ENCODE measurements at regions not wholly inside any gene's neighbourhood (a gene's known extent, or its start where the extent isn't known, plus 50 kb on each side); places are given as distances from the start of the nearest gene placed in this dataset.

- no peak for TF ChIP-seq CTCF (IDR thresholded peaks at IDR 0.05)
- no peak for TF ChIP-seq POLR2A (IDR thresholded peaks at IDR 0.05)
Observed at GRCh38 chr2:209316141-209316540, 107.7 kb upstream of the MAP2 start.

DNA sequence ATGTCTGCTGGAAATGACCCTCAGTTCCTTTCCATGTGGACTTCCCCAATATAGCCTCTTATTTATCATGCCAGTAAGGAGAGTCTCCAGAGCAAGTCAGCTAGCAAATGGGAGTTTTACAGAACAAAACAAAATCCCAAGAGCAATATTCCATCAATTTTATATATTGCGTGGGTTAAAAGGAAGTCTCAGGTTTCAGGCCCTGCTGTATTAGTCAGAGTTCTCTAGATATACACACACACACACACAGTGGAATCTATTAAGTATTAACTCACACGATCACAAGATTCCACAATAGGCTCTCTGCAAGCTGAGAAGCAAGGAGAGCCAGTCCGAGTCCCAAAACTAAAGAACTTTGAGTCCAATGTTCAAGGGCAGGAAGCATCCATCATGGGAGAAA, 102.8 kb upstream of the MAP2 start:
- Histone ChIP-seq H3K4me1 (no peaks in the 10 kb centered on the region), H3K27me3 (no peaks in the 10 kb centered on the region), H3K36me3 (no peaks in the 10 kb centered on the region), H3K4me3 (no peak overlapping the region), H3K27ac (no peak overlapping the region), H3K9me3 (no peaks in the 10 kb centered on the region)
- TF ChIP-seq CTCF (IDR thresholded peaks at IDR 0.05) (no peak), POLR2A (IDR thresholded peaks at IDR 0.05) (no peak)
- no peak for DNase-seq

More at GRCh38 chr2:209316141-209316540, 107.7 kb upstream of the MAP2 start:
- Histone ChIP-seq H3K36me3 (no peaks in the 10 kb centered on the region), H3K27ac (no peak overlapping the region), H3K27me3 (no peaks in the 10 kb centered on the region), H3K4me1 (no peaks in the 10 kb centered on the region), H3K9me3 (no peaks in the 10 kb centered on the region), H3K4me3 (no peak overlapping the region)
- no peak for DNase-seq

GRCh38 chr2:209321581-209321980, 102.3 kb upstream of the MAP2 start:
- H3K4me1 ChIP-seq, result no peaks in the 10 kb centered on the region
- TF ChIP-seq CTCF (IDR thresholded peaks at IDR 0.05) (no peak), POLR2A (IDR thresholded peaks at IDR 0.05) (no peak)
- H3K27me3 ChIP-seq, result no peaks in the 10 kb centered on the region
- no peak for DNase-seq
- no peak overlapping the region for H3K4me3 ChIP-seq
- H3K9me3 ChIP-seq, result no peaks in the 10 kb centered on the region
- H3K36me3 ChIP-seq, result no peaks in the 10 kb centered on the region
- no peak overlapping the region for H3K27ac ChIP-seq

- H3K4me1 ChIP-seq, result no peaks in the 10 kb centered on the region
- no peaks in the 10 kb centered on the region for H3K36me3 ChIP-seq
- no peaks in the 10 kb centered on the region for H3K27me3 ChIP-seq
- no peak for DNase-seq
- no peak for TF ChIP-seq CTCF (IDR thresholded peaks at IDR 0.05)
- TF ChIP-seq POLR2A (IDR thresholded peaks at IDR 0.05), result no peak
- H3K9me3 ChIP-seq, result no peaks in the 10 kb centered on the region
- H3K27ac ChIP-seq, result no peak overlapping the region
- H3K4me3 ChIP-seq, result no peak overlapping the region
Observed at GRCh38 chr2:209322041-209322440, 101.8 kb upstream of the MAP2 start.

DNA sequence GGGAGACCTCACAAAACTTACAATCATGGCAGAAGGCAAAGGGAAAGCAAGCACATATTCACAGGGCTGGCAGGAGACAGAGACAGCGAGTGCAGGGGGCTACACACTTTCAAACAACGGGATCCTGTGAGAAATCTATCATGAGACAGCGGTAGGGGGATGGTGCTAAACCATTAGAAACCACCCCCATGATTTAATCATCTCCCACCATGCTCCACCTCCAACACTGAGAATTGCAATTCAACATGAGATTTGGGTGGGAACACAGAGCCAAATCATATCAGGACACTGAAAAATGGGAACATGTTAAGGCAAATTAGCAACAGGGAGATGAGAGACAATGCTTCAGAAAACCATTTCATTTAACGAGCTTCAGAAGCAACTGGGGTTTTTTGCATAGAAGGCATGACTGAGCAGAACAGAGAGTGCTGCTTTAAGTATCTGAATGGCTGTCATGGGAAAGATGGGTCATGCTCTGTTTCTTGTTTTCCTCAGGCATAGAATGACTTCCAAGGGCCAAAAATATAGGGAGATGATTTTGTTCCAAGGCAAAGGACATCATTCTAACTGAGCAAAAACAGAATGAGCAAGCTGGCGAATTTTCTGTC, 100.8 kb upstream of the MAP2 start:
- TF ChIP-seq POLR2A (IDR thresholded peaks at IDR 0.05), result no peak
- TF ChIP-seq CTCF (IDR thresholded peaks at IDR 0.05), result no peak
- H3K9me3 ChIP-seq, result no peaks in the 10 kb centered on the region
- no peak overlapping the region for H3K27ac ChIP-seq
- H3K4me3 ChIP-seq, result no peak overlapping the region
- H3K27me3 ChIP-seq, result no peaks in the 10 kb centered on the region
- no peaks in the 10 kb centered on the region for H3K36me3 ChIP-seq
- DNase-seq, result no peak
- H3K4me1 ChIP-seq, result no peaks in the 10 kb centered on the region

DNA sequence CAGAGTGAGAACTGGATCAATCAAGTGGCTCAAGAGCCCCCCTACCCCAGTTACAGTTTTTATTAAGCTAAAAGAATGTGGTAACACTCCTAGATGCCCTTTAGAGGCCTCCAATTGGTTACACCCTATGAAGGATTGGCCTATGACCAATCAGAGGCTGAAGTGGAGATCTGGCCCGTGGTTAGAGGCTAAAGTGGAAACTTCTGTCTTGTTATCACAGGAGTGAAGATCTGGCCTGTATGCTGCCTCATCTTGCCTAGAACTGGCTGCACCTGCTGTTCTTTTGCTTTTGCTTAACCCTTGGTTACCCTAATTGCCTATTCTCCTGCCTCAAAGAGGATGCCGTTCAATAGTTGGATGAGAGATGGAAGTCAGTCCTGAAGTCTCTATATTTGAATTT, 100.1 kb upstream of the MAP2 start:
- DNase-seq, result no peak
- H3K4me3 ChIP-seq, result no peak overlapping the region
- TF ChIP-seq POLR2A (IDR thresholded peaks at IDR 0.05) (no peak), CTCF (IDR thresholded peaks at IDR 0.05) (no peak)
- no peaks in the 10 kb centered on the region for H3K36me3 ChIP-seq
- H3K27me3 ChIP-seq, result no peaks in the 10 kb centered on the region
- no peaks in the 10 kb centered on the region for H3K4me1 ChIP-seq
- no peaks in the 10 kb centered on the region for H3K9me3 ChIP-seq
- H3K27ac ChIP-seq, result no peak overlapping the region

Data from Peyer's patch (tissue), 4 donors.